ENCODE measurements at regions not wholly inside any gene's neighbourhood (a gene's known extent, or its start where the extent isn't known, plus 50 kb on each side); places are given as distances from the start of the nearest gene placed in this dataset.

- intact Hi-C loops (cut with micrococcal nuclease): no loop called here
- Mint-ChIP-seq H3K9me3 (no peaks in the 10 kb centered on the region), H3K4me3 (no peak overlapping the region), H3K27me3 (no peaks in the 10 kb centered on the region), H3K4me1 (ENCODE audit: low read depth) (no peaks in the 10 kb centered on the region), H3K36me3 (no peaks in the 10 kb centered on the region), H3K27ac (no peak overlapping the region)
- CTCF ChIA-PET: no interaction called here
- POLR2A ChIA-PET: no interaction called here
- DNase-seq: no peak
Observed at GRCh38 chr13:34772881-34773280, 169.2 kb upstream of the NBEA start.

GRCh38 chr13:34776390-34776981 lies 165.6 kb upstream of the NBEA start:
- Mint-ChIP-seq H3K4me3 (no peak overlapping the region), H3K4me1 (ENCODE audit: low read depth) (no peaks in the 10 kb centered on the region), H3K27ac (no peak overlapping the region), H3K9me3 (no peaks in the 10 kb centered on the region), H3K27me3 (no peaks in the 10 kb centered on the region), H3K36me3 (no peaks in the 10 kb centered on the region)
- intact Hi-C loops (cut with micrococcal nuclease): no loop called here
- ChIA-PET POLR2A (no interaction called here), CTCF (no interaction called here)
- DNase-seq: no peak

GRCh38 chr13:34777089-34777913 lies 164.8 kb upstream of the NBEA start:
- intact Hi-C loops (cut with micrococcal nuclease): no loop called here

GRCh38 chr13:34777914-34778303 lies 164.2 kb upstream of the NBEA start:
- ChIA-PET CTCF (no interaction called here), POLR2A (no interaction called here)
- Mint-ChIP-seq H3K4me1 (ENCODE audit: low read depth) (no peaks in the 10 kb centered on the region), H3K9me3 (no peaks in the 10 kb centered on the region), H3K27ac (no peak overlapping the region), H3K4me3 (no peak overlapping the region), H3K27me3 (no peaks in the 10 kb centered on the region), H3K36me3 (no peaks in the 10 kb centered on the region)
- no peak for DNase-seq
- intact Hi-C loops (cut with micrococcal nuclease): no loop called here

More at GRCh38 chr13:34777089-34777913, 164.8 kb upstream of the NBEA start:
- ChIA-PET CTCF (no interaction called here), POLR2A (no interaction called here)
- no peaks in the 10 kb centered on the region for H3K9me3 Mint-ChIP-seq
- H3K4me1 Mint-ChIP-seq (ENCODE audit: low read depth): no peaks in the 10 kb centered on the region
- H3K36me3 Mint-ChIP-seq: no peaks in the 10 kb centered on the region
- no peak overlapping the region for H3K4me3 Mint-ChIP-seq
- no peaks in the 10 kb centered on the region for H3K27me3 Mint-ChIP-seq
- DNase-seq: no peak
- H3K27ac Mint-ChIP-seq: no peak overlapping the region

GRCh38 chr13:34779171-34779570 lies 162.9 kb upstream of the NBEA start:
- no peaks in the 10 kb centered on the region for H3K4me1 Mint-ChIP-seq (ENCODE audit: low read depth)
- no peaks in the 10 kb centered on the region for H3K36me3 Mint-ChIP-seq
- H3K27ac Mint-ChIP-seq: no peak overlapping the region
- ChIA-PET POLR2A (no interaction called here), CTCF (no interaction called here)
- no peak overlapping the region for H3K4me3 Mint-ChIP-seq
- intact Hi-C loops (cut with micrococcal nuclease): no loop called here
- DNase-seq: no peak
- no peaks in the 10 kb centered on the region for H3K9me3 Mint-ChIP-seq
- H3K27me3 Mint-ChIP-seq: peaks cover 2% of the 10 kb centered on the region

GRCh38 chr13:34793301-34793700 lies 148.8 kb upstream of the NBEA start:
- Mint-ChIP-seq H3K9me3 (peaks cover 3% of the 10 kb centered on the region), H3K27me3 (no peaks in the 10 kb centered on the region), H3K36me3 (no peaks in the 10 kb centered on the region), H3K27ac (no peak overlapping the region), H3K4me3 (no peak overlapping the region), H3K4me1 (ENCODE audit: low read depth) (no peaks in the 10 kb centered on the region)
- DNase-seq: no peak
- ChIA-PET POLR2A (no interaction called here), CTCF (no interaction called here)
- intact Hi-C loops (cut with micrococcal nuclease): no loop called here

GRCh38 chr13:34803756-34804155 lies 138.3 kb upstream of the NBEA start:
- intact Hi-C loops (cut with micrococcal nuclease): no loop called here
- no peaks in the 10 kb centered on the region for H3K27me3 Mint-ChIP-seq
- H3K4me3 Mint-ChIP-seq: no peak overlapping the region
- no peak overlapping the region for H3K27ac Mint-ChIP-seq
- no peaks in the 10 kb centered on the region for H3K4me1 Mint-ChIP-seq (ENCODE audit: low read depth)
- H3K36me3 Mint-ChIP-seq: no peaks in the 10 kb centered on the region
- no peaks in the 10 kb centered on the region for H3K9me3 Mint-ChIP-seq
- POLR2A ChIA-PET: no interaction called here
- CTCF ChIA-PET: no interaction called here
- DNase-seq: no peak

GRCh38 chr13:34805347-34805746 lies 136.7 kb upstream of the NBEA start:
- CTCF ChIA-PET: no interaction called here
- Mint-ChIP-seq H3K9me3 (no peaks in the 10 kb centered on the region), H3K4me1 (ENCODE audit: low read depth) (no peaks in the 10 kb centered on the region), H3K4me3 (no peak overlapping the region), H3K27me3 (no peaks in the 10 kb centered on the region), H3K27ac (no peak overlapping the region), H3K36me3 (no peaks in the 10 kb centered on the region)
- intact Hi-C loops (cut with micrococcal nuclease): no loop called here
- DNase-seq: no peak
- POLR2A ChIA-PET: no interaction called here

- Mint-ChIP-seq H3K4me1 (ENCODE audit: low read depth) (no peaks in the 10 kb centered on the region), H3K4me3 (no peak overlapping the region), H3K27ac (no peak overlapping the region), H3K36me3 (no peaks in the 10 kb centered on the region), H3K27me3 (no peaks in the 10 kb centered on the region), H3K9me3 (peaks cover 12% of the 10 kb centered on the region)
- CTCF ChIA-PET: no interaction called here
- POLR2A ChIA-PET: no interaction called here
- intact Hi-C loops (cut with micrococcal nuclease): no loop called here
- DNase-seq: no peak
Observed at GRCh38 chr13:34808649-34809048, 133.4 kb upstream of the NBEA start.

- H3K36me3 Mint-ChIP-seq: no peaks in the 10 kb centered on the region
- no peak overlapping the region for H3K27ac Mint-ChIP-seq
- DNase-seq: no peak
- intact Hi-C loops (cut with micrococcal nuclease): no loop called here
- POLR2A ChIA-PET: no interaction called here
- H3K4me3 Mint-ChIP-seq: no peak overlapping the region
- H3K4me1 Mint-ChIP-seq (ENCODE audit: low read depth): no peaks in the 10 kb centered on the region
- peaks cover 12% of the 10 kb centered on the region for H3K9me3 Mint-ChIP-seq
- no peaks in the 10 kb centered on the region for H3K27me3 Mint-ChIP-seq
- CTCF ChIA-PET: no interaction called here
Observed at GRCh38 chr13:34810996-34811395, 131.1 kb upstream of the NBEA start.

GRCh38 chr13:34815526-34815925 lies 126.5 kb upstream of the NBEA start:
- ChIA-PET CTCF (no interaction called here), POLR2A (no interaction called here)
- H3K27me3 Mint-ChIP-seq: no peaks in the 10 kb centered on the region
- DNase-seq: no peak
- no peak overlapping the region for H3K4me3 Mint-ChIP-seq
- H3K9me3 Mint-ChIP-seq: peaks cover 12% of the 10 kb centered on the region
- intact Hi-C loops (cut with micrococcal nuclease): no loop called here
- H3K4me1 Mint-ChIP-seq (ENCODE audit: low read depth): no peaks in the 10 kb centered on the region
- H3K36me3 Mint-ChIP-seq: no peaks in the 10 kb centered on the region
- no peak overlapping the region for H3K27ac Mint-ChIP-seq

- ChIA-PET CTCF (no interaction called here), POLR2A (no interaction called here)
- DNase-seq: no peak
- intact Hi-C loops (cut with micrococcal nuclease): no loop called here
- Mint-ChIP-seq H3K27ac (no peak overlapping the region), H3K4me1 (ENCODE audit: low read depth) (no peaks in the 10 kb centered on the region), H3K9me3 (peaks cover 11% of the 10 kb centered on the region), H3K27me3 (no peaks in the 10 kb centered on the region), H3K36me3 (no peaks in the 10 kb centered on the region), H3K4me3 (no peak overlapping the region)
Observed at GRCh38 chr13:34816245-34816884, 125.7 kb upstream of the NBEA start.
